ENCODE measurements at regions not wholly inside any gene's neighbourhood (a gene's known extent, or its start where the extent isn't known, plus 50 kb on each side); places are given as distances from the start of the nearest gene placed in this dataset.

GRCh38 chr6:156109713-156110112 lies 654.1 kb upstream of the NOX3 start:
- Histone ChIP-seq H3K4me3 (ENCODE audit: insufficient read depth, low read depth, low read length) (no peak overlapping the region), H3K27me3 (ENCODE audit: control insufficient read depth, insufficient read depth, low read length) (no peaks in the 10 kb centered on the region), H3K36me3 (replicated peaks; ENCODE audit: control insufficient read depth, insufficient read depth, low read length) (no peaks in the 10 kb centered on the region)
- DNase-seq: no peak

DNA sequence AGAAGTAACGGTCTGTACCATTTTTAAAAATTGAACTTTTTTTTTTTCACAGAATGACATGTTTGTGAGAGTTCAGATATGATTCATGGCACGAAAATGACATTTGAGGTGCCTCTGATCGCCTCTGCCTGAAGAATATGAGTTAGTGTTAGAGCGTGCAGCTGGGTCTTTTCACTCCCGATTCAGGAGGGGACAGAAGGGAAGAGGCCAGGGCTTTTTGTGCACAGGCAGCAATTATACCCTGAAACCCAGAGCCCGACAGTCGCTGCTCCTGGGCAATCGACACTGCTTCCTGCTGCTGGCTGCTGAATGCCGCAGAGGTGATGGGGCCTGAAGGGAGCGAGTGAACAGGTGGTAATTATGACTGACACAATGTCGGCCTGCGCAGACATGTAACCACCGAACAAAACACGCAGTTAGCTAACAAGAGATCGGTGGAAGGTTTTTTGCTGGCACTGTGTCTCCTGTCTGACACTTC lies 652.0 kb upstream of the NOX3 start:
- no peaks in the 10 kb centered on the region for H3K27me3 ChIP-seq (ENCODE audit: control insufficient read depth, insufficient read depth, low read length)
- H3K4me3 ChIP-seq (ENCODE audit: insufficient read depth, low read depth, low read length): no peak overlapping the region
- no peak for DNase-seq
- no peaks in the 10 kb centered on the region for H3K36me3 ChIP-seq (replicated peaks; ENCODE audit: control insufficient read depth, insufficient read depth, low read length)

DNA sequence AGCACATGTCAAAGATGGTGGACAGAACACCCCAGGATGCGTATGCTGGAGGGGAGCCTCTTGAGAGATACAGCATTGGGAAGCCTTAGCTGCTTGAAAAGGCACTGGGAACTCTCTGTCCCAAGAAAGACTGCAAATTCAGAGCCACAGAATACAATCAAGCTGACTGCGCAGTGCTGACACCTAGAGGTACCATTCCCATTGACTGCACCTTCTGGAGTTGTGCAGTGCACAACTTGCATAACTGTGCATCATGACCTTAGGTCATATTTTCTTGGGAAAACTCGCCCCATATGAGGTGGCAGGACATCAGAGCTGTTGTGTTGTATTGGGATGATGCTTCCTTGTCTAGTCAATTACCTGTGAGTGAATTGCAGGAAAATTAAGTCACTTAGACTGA lies 646.5 kb upstream of the NOX3 start:
- Histone ChIP-seq H3K36me3 (replicated peaks; ENCODE audit: control insufficient read depth, insufficient read depth, low read length) (no peaks in the 10 kb centered on the region), H3K27me3 (ENCODE audit: control insufficient read depth, insufficient read depth, low read length) (no peaks in the 10 kb centered on the region), H3K4me3 (ENCODE audit: insufficient read depth, low read depth, low read length) (no peak overlapping the region)
- peak; percentile 18 for DNase-seq

DNA sequence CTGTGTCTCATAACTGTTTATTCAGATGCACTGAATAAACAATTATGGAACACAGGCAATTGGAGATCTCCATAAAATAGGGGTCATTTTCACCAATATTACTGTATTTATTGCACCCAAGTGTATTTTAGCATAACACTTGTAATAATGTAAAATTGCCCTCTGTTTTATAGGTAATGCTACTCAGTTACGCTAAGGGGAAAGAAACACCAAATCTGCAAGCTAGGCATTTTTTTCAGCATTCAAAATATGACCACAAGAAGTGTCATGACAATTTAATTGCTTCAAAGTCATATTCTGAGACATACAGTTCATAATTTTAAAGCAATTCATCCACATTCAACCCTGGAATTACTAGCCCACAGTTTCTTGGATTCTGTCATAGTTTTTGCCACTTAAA lies 643.2 kb upstream of the NOX3 start:
- DNase-seq: no peak

DNA sequence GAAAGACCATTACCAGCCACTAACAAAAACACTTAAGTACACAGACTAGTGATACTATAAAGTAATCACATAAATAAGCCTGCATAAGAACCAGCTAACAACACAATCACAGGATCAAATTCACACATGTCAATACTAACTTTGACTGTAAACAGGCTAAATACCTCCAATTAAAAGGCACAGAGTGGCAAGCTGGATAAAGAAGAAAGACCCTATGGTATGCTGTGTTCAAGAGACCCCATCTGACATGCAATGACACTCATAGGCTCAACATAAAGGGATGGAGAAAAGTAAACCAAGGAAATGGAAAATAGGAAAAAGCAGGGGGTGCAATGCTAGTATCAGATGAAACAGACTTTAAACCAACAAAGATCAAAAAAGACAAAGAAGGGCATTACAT lies 631.8 kb upstream of the NOX3 start:
- DNase-seq: no peak
- Histone ChIP-seq H3K27me3 (ENCODE audit: control insufficient read depth, insufficient read depth, low read length) (no peaks in the 10 kb centered on the region), H3K36me3 (replicated peaks; ENCODE audit: control insufficient read depth, insufficient read depth, low read length) (no peaks in the 10 kb centered on the region), H3K4me3 (ENCODE audit: insufficient read depth, low read depth, low read length) (no peak overlapping the region)

More for the DNA sequence above, 643.2 kb upstream of the NOX3 start:
- Histone ChIP-seq H3K36me3 (replicated peaks; ENCODE audit: control insufficient read depth, insufficient read depth, low read length) (no peaks in the 10 kb centered on the region), H3K27me3 (ENCODE audit: control insufficient read depth, insufficient read depth, low read length) (no peaks in the 10 kb centered on the region), H3K4me3 (ENCODE audit: insufficient read depth, low read depth, low read length) (no peak overlapping the region)

DNA sequence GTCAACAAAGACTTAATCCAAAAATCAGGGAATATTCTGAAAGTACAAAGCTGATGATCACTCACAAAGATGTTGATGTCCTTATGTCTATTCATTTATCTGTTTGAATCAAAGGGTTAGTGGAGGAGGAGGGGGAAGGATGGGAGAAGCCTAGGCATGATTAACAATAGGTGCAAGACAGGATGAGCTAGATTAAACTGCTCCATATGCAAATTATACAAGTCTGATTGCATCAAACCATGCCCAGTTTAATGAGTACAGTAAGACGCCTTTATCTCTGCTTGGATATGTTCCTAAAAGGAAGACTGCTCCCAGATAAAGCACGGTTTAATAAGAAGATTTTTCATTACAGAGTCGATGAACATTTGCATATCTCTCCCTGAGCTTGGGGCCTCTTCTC lies 626.4 kb upstream of the NOX3 start:
- Histone ChIP-seq H3K36me3 (replicated peaks; ENCODE audit: control insufficient read depth, insufficient read depth, low read length) (no peaks in the 10 kb centered on the region), H3K4me3 (ENCODE audit: insufficient read depth, low read depth, low read length) (no peak overlapping the region), H3K27me3 (ENCODE audit: control insufficient read depth, insufficient read depth, low read length) (no peaks in the 10 kb centered on the region)
- no peak for DNase-seq

DNA sequence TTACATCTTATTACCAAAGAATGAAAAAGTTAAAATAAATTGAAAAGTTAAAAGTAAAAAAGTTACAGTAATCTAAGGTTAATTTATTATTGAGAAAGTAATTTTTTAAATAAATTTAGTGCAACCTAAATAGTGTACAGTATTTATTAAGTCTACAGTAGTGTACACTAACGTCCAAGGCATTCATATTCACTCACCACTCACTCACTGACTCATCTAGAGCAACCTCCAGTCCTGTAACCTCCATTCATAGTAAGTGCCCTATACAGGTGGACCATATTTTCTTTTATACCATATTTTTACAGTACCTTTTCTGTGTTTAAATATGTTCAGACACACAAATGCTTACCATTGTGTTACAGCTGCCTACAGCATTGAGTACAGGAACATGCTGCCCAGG lies 624.7 kb upstream of the NOX3 start:
- DNase-seq: no peak
- Histone ChIP-seq H3K27me3 (ENCODE audit: control insufficient read depth, insufficient read depth, low read length) (no peaks in the 10 kb centered on the region), H3K4me3 (ENCODE audit: insufficient read depth, low read depth, low read length) (no peak overlapping the region), H3K36me3 (replicated peaks; ENCODE audit: control insufficient read depth, insufficient read depth, low read length) (no peaks in the 10 kb centered on the region)

GRCh38 chr6:156068881-156069280 lies 613.2 kb upstream of the NOX3 start:
- no peak for DNase-seq
- Histone ChIP-seq H3K27me3 (ENCODE audit: control insufficient read depth, insufficient read depth, low read length) (no peaks in the 10 kb centered on the region), H3K36me3 (replicated peaks; ENCODE audit: control insufficient read depth, insufficient read depth, low read length) (no peaks in the 10 kb centered on the region), H3K4me3 (ENCODE audit: insufficient read depth, low read depth, low read length) (no peak overlapping the region)

GRCh38 chr6:156065849-156066248 lies 610.2 kb upstream of the NOX3 start:
- Histone ChIP-seq H3K36me3 (replicated peaks; ENCODE audit: control insufficient read depth, insufficient read depth, low read length) (no peaks in the 10 kb centered on the region), H3K4me3 (ENCODE audit: insufficient read depth, low read depth, low read length) (no peak overlapping the region), H3K27me3 (ENCODE audit: control insufficient read depth, insufficient read depth, low read length) (no peaks in the 10 kb centered on the region)
- no peak for DNase-seq

DNA sequence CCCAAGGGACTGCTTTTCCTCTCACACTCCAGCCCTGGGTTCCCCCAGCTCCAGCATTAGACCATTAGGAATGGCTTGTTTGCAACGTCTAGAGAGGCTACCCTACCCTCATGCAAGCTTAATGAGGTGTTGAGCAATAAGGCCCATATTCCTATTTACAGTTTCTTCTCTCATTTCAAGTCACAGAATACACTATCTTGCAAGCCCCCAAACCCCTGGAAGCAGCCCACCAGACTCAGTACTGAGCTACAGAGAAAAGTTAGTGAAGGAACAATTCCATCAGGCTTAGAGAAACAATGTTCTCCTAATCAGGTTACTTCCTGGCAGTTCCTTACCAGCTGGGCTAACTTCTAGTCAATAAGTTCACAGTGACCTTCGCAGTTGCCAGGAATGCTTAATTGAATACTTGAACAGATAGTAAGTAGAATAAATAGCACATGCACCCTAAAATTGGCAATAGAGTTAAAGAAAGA lies 606.5 kb upstream of the NOX3 start:
- no peak for DNase-seq
- Histone ChIP-seq H3K27me3 (ENCODE audit: control insufficient read depth, insufficient read depth, low read length) (no peaks in the 10 kb centered on the region), H3K36me3 (replicated peaks; ENCODE audit: control insufficient read depth, insufficient read depth, low read length) (no peaks in the 10 kb centered on the region), H3K4me3 (ENCODE audit: insufficient read depth, low read depth, low read length) (no peak overlapping the region)

DNA sequence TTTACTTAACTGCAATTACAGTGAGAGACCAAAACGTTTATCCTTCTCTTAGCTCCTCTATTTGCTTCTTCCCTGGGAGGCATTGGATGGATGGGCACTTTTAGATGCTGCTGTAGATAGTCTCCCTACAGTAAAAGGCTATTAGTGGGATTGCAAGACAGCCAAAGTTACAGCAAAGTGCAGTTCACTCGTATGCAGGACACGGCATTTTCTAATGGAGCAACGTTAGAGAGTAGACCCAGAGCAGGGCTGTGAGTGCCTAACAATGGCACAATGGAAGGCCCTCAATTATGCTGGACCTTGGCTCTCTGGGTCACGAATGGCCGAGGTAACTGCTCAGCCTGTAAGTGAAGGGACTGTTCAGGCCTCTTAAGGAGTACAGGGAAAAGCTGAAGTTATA lies 605.8 kb upstream of the NOX3 start:
- Histone ChIP-seq H3K36me3 (replicated peaks; ENCODE audit: control insufficient read depth, insufficient read depth, low read length) (no peaks in the 10 kb centered on the region), H3K4me3 (ENCODE audit: insufficient read depth, low read depth, low read length) (no peak overlapping the region), H3K27me3 (ENCODE audit: control insufficient read depth, insufficient read depth, low read length) (no peaks in the 10 kb centered on the region)
- DNase-seq: no peak

DNA sequence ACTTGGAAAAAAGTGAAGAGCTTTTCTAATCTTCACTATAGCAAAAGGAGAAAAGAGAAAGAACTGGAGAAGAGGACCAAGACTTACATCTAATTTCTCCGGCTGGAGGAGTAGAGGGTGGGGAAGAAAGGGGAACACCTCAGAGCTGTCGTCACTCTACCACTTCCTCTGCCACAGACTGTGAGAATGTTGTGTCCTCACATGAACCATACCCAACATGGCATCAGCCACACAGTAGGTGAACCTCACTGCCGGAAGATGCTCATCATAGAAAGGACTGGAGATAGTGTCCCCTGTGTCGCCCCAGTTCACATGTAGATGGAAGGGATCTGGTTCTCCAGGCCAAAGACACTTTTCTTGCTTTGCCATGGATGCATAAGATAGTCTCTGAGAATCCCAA lies 604.4 kb upstream of the NOX3 start:
- no peak overlapping the region for H3K4me3 ChIP-seq (ENCODE audit: insufficient read depth, low read depth, low read length)
- H3K36me3 ChIP-seq (replicated peaks; ENCODE audit: control insufficient read depth, insufficient read depth, low read length): no peaks in the 10 kb centered on the region
- no peaks in the 10 kb centered on the region for H3K27me3 ChIP-seq (ENCODE audit: control insufficient read depth, insufficient read depth, low read length)
- no peak for DNase-seq

GRCh38 chr6:156058356-156058755 lies 602.7 kb upstream of the NOX3 start:
- Histone ChIP-seq H3K36me3 (replicated peaks; ENCODE audit: control insufficient read depth, insufficient read depth, low read length) (no peaks in the 10 kb centered on the region), H3K27me3 (ENCODE audit: control insufficient read depth, insufficient read depth, low read length) (no peaks in the 10 kb centered on the region), H3K4me3 (ENCODE audit: insufficient read depth, low read depth, low read length) (no peak overlapping the region)
- DNase-seq: no peak

GRCh38 chr6:156057869-156058268 lies 602.2 kb upstream of the NOX3 start:
- no peak for DNase-seq
- H3K27me3 ChIP-seq (ENCODE audit: control insufficient read depth, insufficient read depth, low read length): no peaks in the 10 kb centered on the region
- H3K36me3 ChIP-seq (replicated peaks; ENCODE audit: control insufficient read depth, insufficient read depth, low read length): no peaks in the 10 kb centered on the region
- no peak overlapping the region for H3K4me3 ChIP-seq (ENCODE audit: insufficient read depth, low read depth, low read length)

DNA sequence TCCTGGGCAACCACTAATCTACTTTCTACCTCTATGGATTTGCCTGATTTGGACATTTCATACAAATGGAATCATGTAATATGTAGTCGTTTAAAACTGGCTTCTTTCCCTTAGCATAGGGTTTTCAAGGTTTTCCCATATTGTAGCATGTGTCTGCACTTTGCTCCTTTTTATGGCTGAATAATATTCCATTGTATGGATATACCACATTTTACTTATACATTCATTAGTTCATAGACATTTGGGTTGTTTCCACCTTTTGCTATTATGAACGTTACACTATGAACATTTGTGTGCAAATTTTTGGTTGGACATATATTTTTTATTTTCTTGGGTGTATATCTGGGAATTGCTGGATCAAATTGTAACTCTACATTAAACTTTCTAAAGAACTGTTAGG lies 600.4 kb upstream of the NOX3 start:
- Histone ChIP-seq H3K27me3 (ENCODE audit: control insufficient read depth, insufficient read depth, low read length) (no peaks in the 10 kb centered on the region), H3K36me3 (replicated peaks; ENCODE audit: control insufficient read depth, insufficient read depth, low read length) (no peaks in the 10 kb centered on the region), H3K4me3 (ENCODE audit: insufficient read depth, low read depth, low read length) (no peak overlapping the region)
- DNase-seq: no peak

- no peak overlapping the region for H3K4me3 ChIP-seq (ENCODE audit: insufficient read depth, low read depth, low read length)
- DNase-seq: no peak
- H3K27me3 ChIP-seq (ENCODE audit: control insufficient read depth, insufficient read depth, low read length): no peaks in the 10 kb centered on the region
- H3K36me3 ChIP-seq (replicated peaks; ENCODE audit: control insufficient read depth, insufficient read depth, low read length): no peaks in the 10 kb centered on the region
These were observed 598.0 kb upstream of the NOX3 start for GRCh38 chr6:156053626-156054025.

Data from H7 (cell line).